ENCODE measurements at regions not wholly inside any gene's neighbourhood (a gene's known extent, or its start where the extent isn't known, plus 50 kb on each side); places are given as distances from the start of the nearest gene placed in this dataset.

DNA sequence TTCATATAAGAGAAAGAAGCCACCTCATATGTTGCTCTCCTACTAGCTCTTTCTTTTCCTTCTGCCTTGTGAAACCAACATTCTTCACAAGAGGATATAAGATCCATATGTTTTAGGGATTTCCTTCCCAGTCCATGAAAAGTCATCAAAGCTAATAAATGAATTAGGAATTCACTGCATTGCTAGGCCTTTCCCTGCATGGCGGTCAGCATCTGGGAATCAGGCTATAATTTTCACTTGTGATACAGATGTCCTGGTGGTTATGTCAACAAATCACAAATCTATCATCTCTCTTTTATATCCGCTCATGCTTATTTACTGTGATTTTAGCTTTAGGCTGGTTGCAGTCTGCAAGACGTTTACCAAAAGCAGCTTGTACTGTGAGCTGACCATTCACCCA is 510.0 kb downstream of the NLGN4X start:
- TF ChIP-seq, protein P1, sequence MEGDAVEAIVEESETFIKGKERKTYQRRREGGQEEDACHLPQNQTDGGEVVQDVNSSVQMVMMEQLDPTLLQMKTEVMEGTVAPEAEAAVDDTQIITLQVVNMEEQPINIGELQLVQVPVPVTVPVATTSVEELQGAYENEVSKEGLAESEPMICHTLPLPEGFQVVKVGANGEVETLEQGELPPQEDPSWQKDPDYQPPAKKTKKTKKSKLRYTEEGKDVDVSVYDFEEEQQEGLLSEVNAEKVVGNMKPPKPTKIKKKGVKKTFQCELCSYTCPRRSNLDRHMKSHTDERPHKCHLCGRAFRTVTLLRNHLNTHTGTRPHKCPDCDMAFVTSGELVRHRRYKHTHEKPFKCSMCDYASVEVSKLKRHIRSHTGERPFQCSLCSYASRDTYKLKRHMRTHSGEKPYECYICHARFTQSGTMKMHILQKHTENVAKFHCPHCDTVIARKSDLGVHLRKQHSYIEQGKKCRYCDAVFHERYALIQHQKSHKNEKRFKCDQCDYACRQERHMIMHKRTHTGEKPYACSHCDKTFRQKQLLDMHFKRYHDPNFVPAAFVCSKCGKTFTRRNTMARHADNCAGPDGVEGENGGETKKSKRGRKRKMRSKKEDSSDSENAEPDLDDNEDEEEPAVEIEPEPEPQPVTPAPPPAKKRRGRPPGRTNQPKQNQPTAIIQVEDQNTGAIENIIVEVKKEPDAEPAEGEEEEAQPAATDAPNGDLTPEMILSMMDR (IDR thresholded peaks at IDR 0.05; ENCODE audit: control insufficient read depth, insufficient read depth, low read depth, low read length, missing control alignments), result no peak
- no peak for DNase-seq (ENCODE audit: low read depth)
- no peak overlapping the region for H3K4me3 ChIP-seq (ENCODE audit: control insufficient read depth, low read depth, low read length)

DNA sequence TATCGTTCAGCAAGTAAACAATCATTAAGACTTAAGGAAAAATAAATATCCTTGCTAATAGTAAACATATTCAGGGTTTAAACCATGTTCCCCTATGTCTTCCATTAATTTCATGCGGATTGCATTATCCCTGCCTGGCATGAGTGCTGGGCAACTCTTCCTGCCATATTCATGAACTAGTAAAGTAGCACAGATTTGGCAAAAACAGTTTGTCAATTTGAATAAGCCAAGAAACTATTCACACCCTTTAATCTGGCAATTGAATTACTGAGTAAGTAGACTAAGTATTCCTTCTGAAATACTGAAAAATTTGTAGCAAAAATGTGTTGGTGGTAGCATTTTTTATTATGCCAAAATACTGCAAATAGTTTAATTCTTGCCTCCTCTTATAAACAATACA is 512.0 kb downstream of the NLGN4X start:
- TF ChIP-seq, protein P1 (IDR thresholded peaks at IDR 0.05; ENCODE audit: control insufficient read depth, insufficient read depth, low read depth, low read length, missing control alignments), result no peak
- DNase-seq (ENCODE audit: low read depth), result no peak
- H3K4me3 ChIP-seq (ENCODE audit: control insufficient read depth, low read depth, low read length), result no peak overlapping the region

DNA sequence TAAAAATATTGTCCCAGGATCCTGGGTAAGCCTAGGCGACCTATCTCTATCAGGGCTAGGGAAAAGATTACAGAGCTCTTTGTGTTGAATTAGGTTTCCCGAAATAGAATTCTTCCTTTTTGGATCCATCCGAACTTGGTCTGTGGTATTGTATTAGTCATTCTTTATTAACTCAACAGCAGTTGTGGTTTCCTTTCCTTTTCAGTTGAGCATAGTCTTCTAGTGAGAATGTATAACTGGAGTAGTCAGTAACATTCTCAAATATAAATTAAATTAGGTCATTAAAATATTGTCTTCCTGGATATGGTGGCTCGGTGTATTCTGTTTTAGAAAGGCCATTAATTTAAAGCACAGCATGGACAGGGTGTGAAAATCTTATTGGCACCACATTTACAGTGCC is 520.4 kb downstream of the NLGN4X start:
- TF ChIP-seq, protein P1 (IDR thresholded peaks at IDR 0.05; ENCODE audit: control insufficient read depth, insufficient read depth, low read depth, low read length, missing control alignments), result no peak
- H3K4me3 ChIP-seq (ENCODE audit: control insufficient read depth, low read depth, low read length), result no peak overlapping the region
- no peak for DNase-seq (ENCODE audit: low read depth)

DNA sequence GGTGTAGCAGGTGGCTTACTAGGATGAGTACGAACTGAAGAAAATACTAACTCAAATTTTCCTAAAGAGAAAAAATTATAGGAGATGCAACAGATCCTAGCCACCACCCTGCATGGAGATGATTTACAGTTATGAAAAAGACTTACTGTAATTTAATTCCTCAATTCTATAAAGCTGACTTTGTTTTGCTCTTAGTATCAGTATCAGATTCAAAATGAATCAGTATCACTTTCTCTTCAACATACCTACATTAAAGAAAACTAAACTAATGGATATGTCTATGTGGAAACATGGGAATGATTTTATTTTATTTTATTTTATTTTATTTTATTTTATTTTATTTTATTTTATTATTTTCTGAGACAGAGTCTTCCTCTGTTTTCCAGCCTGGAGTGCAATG is 525.8 kb downstream of the NLGN4X start:
- DNase-seq (ENCODE audit: low read depth), result no peak
- no peak overlapping the region for H3K4me3 ChIP-seq (ENCODE audit: control insufficient read depth, low read depth, low read length)
- TF ChIP-seq, protein P1 (IDR thresholded peaks at IDR 0.05; ENCODE audit: control insufficient read depth, insufficient read depth, low read depth, low read length, missing control alignments), result no peak

DNA sequence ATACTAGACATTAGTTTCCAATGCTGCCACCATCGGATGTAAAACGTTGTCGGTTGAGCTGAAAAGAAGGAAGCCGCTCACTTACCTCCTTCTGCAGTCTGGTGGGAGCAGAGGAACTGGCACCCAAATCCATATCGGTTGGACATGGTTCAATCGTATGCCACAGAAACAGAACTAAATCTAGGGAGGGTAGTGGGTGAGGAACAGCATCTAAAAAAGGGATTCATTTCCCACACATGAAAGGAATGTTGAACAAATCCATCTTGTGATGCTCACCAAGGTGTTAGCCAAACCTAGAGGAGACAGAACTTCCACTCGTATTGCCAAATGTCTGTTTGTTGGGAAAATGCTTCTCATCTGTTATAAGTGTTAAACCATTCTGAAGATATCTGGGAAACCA is 532.7 kb downstream of the NLGN4X start:
- H3K4me3 ChIP-seq (ENCODE audit: control insufficient read depth, low read depth, low read length), result no peak overlapping the region
- no peak for DNase-seq (ENCODE audit: low read depth)
- TF ChIP-seq, protein P1 (IDR thresholded peaks at IDR 0.05; ENCODE audit: control insufficient read depth, insufficient read depth, low read depth, low read length, missing control alignments), result no peak

DNA sequence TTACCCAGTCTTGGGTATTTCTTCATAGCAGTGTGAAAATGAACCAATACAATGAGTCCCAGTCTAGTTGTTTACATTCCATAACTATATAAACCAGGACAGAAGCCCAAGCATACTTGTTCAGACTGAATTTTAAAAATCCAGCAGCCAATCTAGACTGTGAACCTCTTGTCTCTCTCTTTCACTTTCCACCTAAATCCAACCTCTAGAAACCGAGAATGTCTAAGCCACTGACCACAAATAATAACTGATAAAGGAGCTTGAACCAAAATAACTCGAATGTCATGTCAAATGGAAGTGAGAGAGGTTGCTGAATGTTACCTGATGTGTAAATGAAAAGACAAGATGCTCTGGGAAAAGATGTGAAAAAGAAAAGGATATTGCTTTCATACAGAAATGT is 544.7 kb downstream of the NLGN4X start:
- no peak overlapping the region for H3K4me3 ChIP-seq (ENCODE audit: control insufficient read depth, low read depth, low read length)
- TF ChIP-seq, protein P1 (IDR thresholded peaks at IDR 0.05; ENCODE audit: control insufficient read depth, insufficient read depth, low read depth, low read length, missing control alignments), result no peak
- no peak for DNase-seq (ENCODE audit: low read depth)

DNA sequence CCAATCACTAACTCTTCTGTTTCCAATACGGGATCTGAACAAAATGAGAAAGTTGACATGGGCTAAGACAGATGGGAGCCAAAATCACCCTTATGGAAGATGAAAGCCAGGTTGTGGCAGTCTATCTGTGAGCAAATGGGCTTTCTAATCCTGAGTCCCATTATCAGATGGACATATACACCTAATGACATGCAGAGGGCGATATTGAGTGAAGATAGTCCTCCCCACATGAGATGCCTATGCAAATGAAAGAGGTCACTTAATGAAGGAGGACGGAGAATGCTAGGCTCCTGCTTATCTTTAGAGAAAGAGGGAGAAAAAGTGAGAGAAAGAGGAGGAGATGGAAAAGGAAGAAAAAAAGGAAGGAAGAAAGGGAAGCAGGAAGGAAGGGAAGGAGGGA is 547.5 kb downstream of the NLGN4X start:
- DNase-seq (ENCODE audit: low read depth), result no peak
- TF ChIP-seq, protein P1 (IDR thresholded peaks at IDR 0.05; ENCODE audit: control insufficient read depth, insufficient read depth, low read depth, low read length, missing control alignments), result no peak
- no peak overlapping the region for H3K4me3 ChIP-seq (ENCODE audit: control insufficient read depth, low read depth, low read length)
